Ascending aorta (tissue), 2 donors: ENCODE measurements at regions not wholly inside any gene's neighbourhood (a gene's known extent, or its start where the extent isn't known, plus 50 kb on each side); places are given as distances from the start of the nearest gene placed in this dataset.
"Not testable (repeated sequence)": the region's sequence is repeated elsewhere in the genome, so short reads cannot be mapped to it uniquely, and the experiment has no call there.

Source experiments
- DNase-seq, 2 donors: peaks; one replicate each; pipeline ENCODE4 v3.0.0-alpha.2; 2019; ENCODE audit warnings: low spot score in 2 of 2
- H3K27ac ChIP-seq, 2 donors: fragments of 200-600 bp; sonication (generic); one replicate each; pipeline ENCODE4 v1.5.1; 2016 to 2017; ENCODE audit warnings: mild to moderate bottlenecking in 1 of 2
- H3K27me3 ChIP-seq: fragments of 200-600 bp; sonication (generic); one replicate; pipeline ENCODE4 v1.5.1; 2017
- H3K36me3 ChIP-seq, 2 donors: fragments of 200-600 bp; sonication (generic); one replicate each; pipeline ENCODE4 v1.5.1; 2016
- H3K4me1 ChIP-seq, 2 donors: fragments of 200-600 bp; sonication (generic); one replicate each; pipeline ENCODE4 v1.5.1; 2016 to 2017; ENCODE audit warnings: mild to moderate bottlenecking in 1 of 2
- H3K4me3 ChIP-seq, 2 donors: fragments of 200-600 bp; sonication (generic); one replicate each; pipeline ENCODE4 v1.5.1; 2016 to 2017; ENCODE audit warnings: mild to moderate bottlenecking in 1 of 2
- H3K9me3 ChIP-seq, 2 donors: fragments of 200-600 bp; sonication (generic); one replicate each; pipeline ENCODE4 v1.5.1; 2016
- CTCF ChIP-seq, 3 experiments: fragments of 200-600 bp in 2 of 3; fragments of 450-650 bp in 1 of 3; sonication (generic) in 2 of 3; IDR thresholded peaks; one replicate each; pipeline ENCODE4 v1.5.1; 2016 to 2019; ENCODE audit warnings: antibody characterized with exemption in 3 of 3, mild to moderate bottlenecking in 1 of 3, moderate library complexity in 1 of 3
- intact Hi-C: fragments of 100-400 bp; cut with DNase I; formaldehyde crosslinking; loops from one replicate; pipeline ENCODE4 v1.15.1; 2023

GRCh38 chr12:116327992-116328391, 50.5 kb upstream of the MED13L start:
- H3K9me3 ChIP-seq, H3K27ac ChIP-seq, H3K27me3 ChIP-seq, H3K4me3 ChIP-seq, intact Hi-C loops, H3K4me1 ChIP-seq, H3K36me3 ChIP-seq, DNase-seq: not testable (repeated sequence)

GRCh38 chr12:116331876-116332275, 54.4 kb upstream of the MED13L start:
- H3K4me1 ChIP-seq: no peaks in the 10 kb centered on the region
- H3K27me3 ChIP-seq: no peaks in the 10 kb centered on the region
- DNase-seq: no peak
- no peak for TF ChIP-seq CTCF (IDR thresholded peaks at IDR 0.05)
- no peak overlapping the region for H3K27ac ChIP-seq
- no peak overlapping the region for H3K4me3 ChIP-seq
- H3K36me3 ChIP-seq: no peaks in the 10 kb centered on the region
- intact Hi-C loops: no loop called here
- no peaks in the 10 kb centered on the region for H3K9me3 ChIP-seq

- Histone ChIP-seq H3K36me3 (no peaks in the 10 kb centered on the region), H3K9me3 (no peaks in the 10 kb centered on the region), H3K27me3 (no peaks in the 10 kb centered on the region), H3K4me1 (no peaks in the 10 kb centered on the region), H3K27ac (no peak overlapping the region), H3K4me3 (no peak overlapping the region)
- TF ChIP-seq CTCF (IDR thresholded peaks at IDR 0.05): no peak
- no peak for DNase-seq
- intact Hi-C loops: no loop called here
Observed at GRCh38 chr12:116332705-116333380, 55.4 kb upstream of the MED13L start.

GRCh38 chr12:116333402-116333801, 55.9 kb upstream of the MED13L start:
- Histone ChIP-seq H3K4me1 (no peaks in the 10 kb centered on the region), H3K27ac (no peak overlapping the region), H3K4me3 (no peak overlapping the region), H3K9me3 (no peaks in the 10 kb centered on the region), H3K36me3 (no peaks in the 10 kb centered on the region), H3K27me3 (no peaks in the 10 kb centered on the region)
- no peak for TF ChIP-seq CTCF (IDR thresholded peaks at IDR 0.05)
- intact Hi-C loops: no loop called here
- no peak for DNase-seq

- Histone ChIP-seq H3K27me3 (no peaks in the 10 kb centered on the region), H3K4me1 (no peaks in the 10 kb centered on the region), H3K27ac (no peak overlapping the region), H3K9me3 (no peaks in the 10 kb centered on the region), H3K36me3 (no peaks in the 10 kb centered on the region), H3K4me3 (no peak overlapping the region)
- TF ChIP-seq CTCF (IDR thresholded peaks at IDR 0.05): no peak
- intact Hi-C loops: no loop called here
- DNase-seq: no peak
Observed at GRCh38 chr12:116336542-116337065, 59.1 kb upstream of the MED13L start.

GRCh38 chr12:116337312-116337711, 59.8 kb upstream of the MED13L start:
- no peak overlapping the region for H3K4me3 ChIP-seq
- TF ChIP-seq CTCF (IDR thresholded peaks at IDR 0.05): no peak
- no peaks in the 10 kb centered on the region for H3K36me3 ChIP-seq
- DNase-seq: no peak
- H3K27me3 ChIP-seq: no peaks in the 10 kb centered on the region
- H3K4me1 ChIP-seq: no peaks in the 10 kb centered on the region
- intact Hi-C loops: no loop called here
- no peaks in the 10 kb centered on the region for H3K9me3 ChIP-seq
- no peak overlapping the region for H3K27ac ChIP-seq
